Mesothelial cell of epicardium (in vitro differentiated cells): ENCODE measurements at regions not wholly inside any gene's neighbourhood (a gene's known extent, or its start where the extent isn't known, plus 50 kb on each side); places are given as distances from the start of the nearest gene placed in this dataset.
A peak's percentile ranks its signal among the peaks of the same experiment; 100 is the strongest.

Source experiments
- DNase-seq, 2 experiments: peaks; one replicate each; pipeline ENCODE4 v3.0.0; 2021; ENCODE audit warnings: low spot score in 2 of 2; ENCODE audit not compliant: unreplicated experiment in 2 of 2
- H3K27ac Mint-ChIP-seq: 2 replicates; pipeline ENCODE4 v1.8.0; 2021; ENCODE audit warnings: mixed read lengths
- H3K27me3 Mint-ChIP-seq: 2 replicates; pipeline ENCODE4 v1.8.0; 2021; ENCODE audit warnings: low read depth, mixed read lengths
- H3K36me3 Mint-ChIP-seq: 2 replicates; pipeline ENCODE4 v1.8.0; 2021; ENCODE audit warnings: mixed read lengths
- H3K4me1 Mint-ChIP-seq: 2 replicates; pipeline ENCODE4 v1.8.0; 2021; ENCODE audit warnings: mixed read lengths
- H3K4me3 Mint-ChIP-seq: 2 replicates; pipeline ENCODE4 v1.8.0; 2021; ENCODE audit warnings: mild to moderate bottlenecking, moderate library complexity, mixed read lengths
- H3K9me3 Mint-ChIP-seq: 2 replicates; pipeline ENCODE4 v1.8.0; 2021; ENCODE audit warnings: mixed read lengths
- CTCF ChIP-seq: fragments of 200-600 bp; sonication (generic); IDR thresholded peaks from one replicate; pipeline ENCODE4 v1.5.0; 2021; ENCODE audit warnings: antibody characterized with exemption; ENCODE audit not compliant: unreplicated experiment

- no peaks in the 10 kb centered on the region for H3K27me3 Mint-ChIP-seq
- peaks cover 17% of the 10 kb centered on the region for H3K9me3 Mint-ChIP-seq
- no peak for DNase-seq
- H3K4me1 Mint-ChIP-seq, result peaks cover 18% of the 10 kb centered on the region
- H3K36me3 Mint-ChIP-seq, result no peaks in the 10 kb centered on the region
- TF ChIP-seq CTCF, result no peak
- H3K27ac Mint-ChIP-seq, result no peak overlapping the region
- H3K4me3 Mint-ChIP-seq, result no peak overlapping the region
These were observed 88.9 kb downstream of the DMAC1 start for GRCh38 chr9:7710686-7711085.

- no peaks in the 10 kb centered on the region for H3K36me3 Mint-ChIP-seq
- no peak for TF ChIP-seq CTCF
- H3K9me3 Mint-ChIP-seq, result no peaks in the 10 kb centered on the region
- no peak overlapping the region for H3K27ac Mint-ChIP-seq
- no peak overlapping the region for H3K4me3 Mint-ChIP-seq
- DNase-seq, result no peak
- peaks cover 28% of the 10 kb centered on the region for H3K4me1 Mint-ChIP-seq
- no peaks in the 10 kb centered on the region for H3K27me3 Mint-ChIP-seq
These were observed 91.6 kb downstream of the DMAC1 start for GRCh38 chr9:7707934-7708333.

GRCh38 chr9:7704543-7704942, 95.0 kb downstream of the DMAC1 start:
- Mint-ChIP-seq H3K4me1 (peaks cover 22% of the 10 kb centered on the region), H3K27me3 (no peaks in the 10 kb centered on the region), H3K9me3 (peaks cover 1% of the 10 kb centered on the region), H3K36me3 (no peaks in the 10 kb centered on the region), H3K27ac (no peak overlapping the region), H3K4me3 (no peak overlapping the region)
- TF ChIP-seq CTCF, result no peak
- no peak for DNase-seq

GRCh38 chr9:7691909-7692308, 107.7 kb downstream of the DMAC1 start:
- no peak overlapping the region for H3K4me3 Mint-ChIP-seq
- peaks cover 11% of the 10 kb centered on the region for H3K9me3 Mint-ChIP-seq
- H3K27ac Mint-ChIP-seq, result no peak overlapping the region
- DNase-seq, result no peak
- H3K27me3 Mint-ChIP-seq, result no peaks in the 10 kb centered on the region
- TF ChIP-seq CTCF, result no peak
- peaks cover 49% of the 10 kb centered on the region for H3K4me1 Mint-ChIP-seq
- H3K36me3 Mint-ChIP-seq, result peaks cover 2% of the 10 kb centered on the region

- Mint-ChIP-seq H3K4me3 (no peak overlapping the region), H3K9me3 (peaks cover 11% of the 10 kb centered on the region), H3K36me3 (peaks cover 2% of the 10 kb centered on the region), H3K4me1 (peaks cover 49% of the 10 kb centered on the region), H3K27ac (peak overlapping the region; percentile 70), H3K27me3 (no peaks in the 10 kb centered on the region)
- no peak for TF ChIP-seq CTCF
- no peak for DNase-seq
These were observed 109.6 kb downstream of the DMAC1 start for GRCh38 chr9:7690014-7690413.

- Mint-ChIP-seq H3K27ac (peak overlapping the region; percentile 93), H3K27me3 (no peaks in the 10 kb centered on the region), H3K4me3 (no peak overlapping the region), H3K36me3 (no peaks in the 10 kb centered on the region), H3K4me1 (peaks cover 47% of the 10 kb centered on the region), H3K9me3 (peaks cover 7% of the 10 kb centered on the region)
- DNase-seq, result no peak
- TF ChIP-seq CTCF, result no peak
These were observed 111.0 kb downstream of the DMAC1 start for GRCh38 chr9:7688626-7689025.
